GM19455 (cell line): ENCODE measurements at regions not wholly inside any gene's neighbourhood (a gene's known extent, or its start where the extent isn't known, plus 50 kb on each side); places are given as distances from the start of the nearest gene placed in this dataset.
A peak's percentile ranks its signal among the peaks of the same experiment; 100 is the strongest.

ENCODE experiments used
- ATAC-seq: cut with Tn5 transposase; IDR thresholded peaks from one replicate; pipeline ENCODE4 v1.9.1; 2021; ENCODE audit not compliant: unreplicated experiment

DNA sequence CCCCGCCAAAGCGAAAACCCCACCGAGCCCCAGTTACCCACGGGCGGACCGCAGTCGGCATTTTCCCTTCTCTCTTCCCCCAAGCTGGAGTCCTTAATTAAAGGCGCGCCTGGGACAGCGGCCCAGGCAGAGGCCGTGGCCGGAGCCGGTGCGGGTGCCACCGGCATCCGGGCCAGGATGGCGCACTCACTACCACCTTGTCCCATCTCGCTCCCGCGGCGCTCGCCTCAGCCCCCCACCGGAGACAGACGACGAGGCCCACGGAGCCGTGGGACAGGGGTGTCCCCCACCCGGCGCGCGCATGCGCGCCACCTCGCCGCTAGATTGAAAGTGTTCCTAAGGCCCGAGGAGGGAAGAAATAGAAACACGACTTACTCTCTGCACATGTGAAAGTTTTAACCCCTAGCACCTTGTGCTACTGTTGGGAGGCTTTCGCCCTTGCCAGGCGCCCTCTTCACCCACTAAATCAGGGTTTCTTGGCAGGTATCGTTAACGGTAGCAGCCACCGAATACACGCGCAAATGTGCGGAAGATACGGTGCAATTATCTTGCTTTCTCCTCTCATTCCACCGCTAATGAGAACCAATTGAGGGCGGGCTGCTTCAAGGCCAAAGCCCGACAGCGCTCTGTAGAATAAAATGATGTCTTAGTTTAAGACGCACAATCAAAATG, 64.3 kb upstream of the CCDC160 start:
- ATAC-seq: peak; percentile 45

- ATAC-seq: no peak
Measured at GRCh38 chrX:134173541-134174272, 63.3 kb upstream of the CCDC160 start.

GRCh38 chrX:134174273-134174660, 62.7 kb upstream of the CCDC160 start:
- ATAC-seq: no peak

DNA sequence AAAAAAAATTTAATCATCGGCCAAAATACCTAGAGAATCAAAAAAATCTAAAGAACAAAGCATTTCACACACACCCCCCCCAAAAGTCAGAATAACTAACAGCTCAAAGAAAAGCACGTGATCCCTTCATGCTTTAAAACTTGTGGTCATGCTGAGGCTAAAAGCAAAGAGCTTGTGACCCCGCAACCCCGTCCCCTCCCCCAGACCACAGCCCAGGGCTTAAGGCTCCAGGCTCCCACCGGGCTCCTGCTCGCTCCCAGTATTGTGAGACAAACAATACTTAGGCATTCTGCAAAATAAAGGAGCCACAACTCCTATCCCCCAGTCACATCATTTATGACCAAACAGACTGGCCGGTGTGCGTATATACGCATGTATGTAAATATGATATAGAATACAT, 62.1 kb upstream of the CCDC160 start:
- no peak for ATAC-seq

DNA sequence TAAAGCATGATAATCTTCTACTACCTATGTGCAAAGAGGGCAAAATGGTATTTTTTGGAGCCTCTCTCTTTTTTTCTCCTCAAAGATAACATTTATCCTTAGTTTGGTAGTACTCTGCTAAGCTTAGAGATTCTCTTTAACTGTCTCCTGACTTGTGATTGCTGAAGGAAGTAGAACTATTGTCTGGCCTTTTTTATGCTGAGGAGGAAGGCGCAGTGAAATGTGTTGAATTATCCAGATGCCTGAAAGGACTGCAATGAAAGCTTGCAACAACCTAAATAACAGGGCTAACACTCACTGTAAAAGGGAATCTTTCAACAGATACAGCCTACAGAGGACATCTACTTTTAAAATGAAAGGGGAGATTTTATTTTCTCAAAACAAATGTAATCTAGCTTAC, 59.5 kb upstream of the CCDC160 start:
- no peak for ATAC-seq

GRCh38 chrX:134180601-134181274, 56.2 kb upstream of the CCDC160 start:
- no peak for ATAC-seq

DNA sequence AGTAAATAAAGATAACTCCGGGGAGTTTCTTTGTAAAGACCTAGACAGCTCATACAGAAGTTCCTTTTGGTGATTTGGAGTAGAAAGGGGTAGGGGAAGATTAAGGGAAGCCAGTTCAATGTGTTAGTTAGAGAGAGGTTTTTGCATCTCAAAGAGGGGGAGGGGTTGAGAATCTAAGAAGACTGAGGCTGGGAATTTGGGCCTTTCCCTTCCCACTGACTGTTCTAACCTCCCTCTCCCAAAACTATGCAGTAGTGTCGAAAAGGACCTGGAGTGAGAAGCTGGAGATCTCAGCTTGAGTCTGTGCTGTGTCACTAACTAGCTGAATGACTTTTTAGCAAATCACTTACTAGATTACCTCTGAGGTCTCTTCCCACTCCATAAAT, 55.7 kb upstream of the CCDC160 start:
- ATAC-seq: no peak

DNA sequence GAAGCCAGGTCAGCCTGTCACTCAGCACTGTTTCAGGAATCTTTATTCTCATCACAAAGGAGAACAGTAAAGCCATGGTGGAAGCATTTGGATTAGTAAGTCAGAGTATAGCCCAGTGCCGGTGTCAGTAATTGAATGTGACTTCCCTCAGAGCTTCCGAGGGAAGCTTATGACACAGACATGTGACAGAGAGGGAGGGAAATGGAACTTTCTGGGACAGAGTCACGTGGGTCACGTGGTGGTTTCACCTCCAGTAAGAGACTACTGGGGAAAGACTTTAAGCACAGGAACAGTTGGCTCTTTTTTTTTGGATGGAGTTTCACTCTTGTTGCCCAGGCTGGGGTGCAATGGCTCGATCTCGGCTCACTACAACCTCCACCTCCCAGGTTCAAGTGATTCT, 53.3 kb upstream of the CCDC160 start:
- ATAC-seq: no peak

DNA sequence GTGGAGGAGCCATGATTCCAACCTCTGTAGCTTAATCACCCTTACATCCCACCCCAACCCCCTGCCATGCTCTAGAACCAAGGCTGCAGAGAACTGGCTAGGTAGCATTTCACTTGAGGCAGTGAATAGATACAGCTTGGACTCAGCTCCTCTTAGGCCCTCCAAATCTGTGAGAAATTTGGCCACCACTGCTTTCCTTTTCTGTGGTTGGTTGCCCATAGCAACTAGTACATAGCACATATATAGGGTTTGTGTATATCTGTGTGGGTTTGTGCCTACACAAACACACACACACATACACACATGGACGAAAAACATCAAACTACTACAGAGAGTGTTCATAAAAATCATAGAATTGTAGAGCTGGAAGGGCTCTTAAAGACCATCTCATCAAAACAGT, 52.0 kb upstream of the CCDC160 start:
- no peak for ATAC-seq

DNA sequence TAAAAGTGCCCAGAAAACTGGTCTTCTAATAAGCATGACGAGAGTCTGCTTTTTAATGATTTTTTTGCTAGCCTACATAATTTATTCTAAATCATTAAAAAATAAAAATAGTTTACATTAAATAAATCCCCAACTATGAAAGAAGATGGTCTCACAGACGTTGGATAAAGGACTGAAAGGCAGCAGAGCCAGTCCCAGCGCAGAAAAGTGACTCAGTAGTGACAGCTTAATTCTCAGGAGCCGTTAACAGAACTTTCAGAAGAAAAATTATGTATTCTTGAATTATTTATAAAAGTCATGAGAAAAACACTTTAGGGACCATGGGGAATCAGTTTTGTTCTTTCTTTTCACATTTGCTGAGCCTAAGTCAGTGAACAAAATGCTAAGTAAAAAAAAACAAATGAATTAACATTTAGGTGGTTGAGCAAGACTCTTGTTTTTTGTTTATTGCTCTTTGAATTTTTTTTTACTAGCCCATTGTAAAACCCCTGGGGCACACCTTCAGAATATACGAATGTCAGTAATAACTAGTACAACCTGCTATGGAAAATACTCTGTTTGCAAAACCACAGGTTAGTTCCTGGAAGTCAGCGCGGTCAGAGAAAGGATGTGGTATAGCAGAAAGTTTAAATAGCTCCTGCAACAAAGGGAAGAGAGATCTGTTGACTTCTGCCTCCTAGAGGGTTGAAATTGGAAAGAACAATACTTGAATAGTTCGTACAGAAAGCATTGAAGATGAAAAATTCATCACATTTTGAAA, 50.4 kb upstream of the CCDC160 start:
- no peak for ATAC-seq
